Non-pigmented ciliary epithelial cell (primary cell): ENCODE measurements at regions not wholly inside any gene's neighbourhood (a gene's known extent, or its start where the extent isn't known, plus 50 kb on each side); places are given as distances from the start of the nearest gene placed in this dataset.

Source experiments
- DNase-seq: peaks from one replicate; pipeline ENCODE4 v3.0.0-alpha.2; 2010; ENCODE audit warnings: low read depth

DNA sequence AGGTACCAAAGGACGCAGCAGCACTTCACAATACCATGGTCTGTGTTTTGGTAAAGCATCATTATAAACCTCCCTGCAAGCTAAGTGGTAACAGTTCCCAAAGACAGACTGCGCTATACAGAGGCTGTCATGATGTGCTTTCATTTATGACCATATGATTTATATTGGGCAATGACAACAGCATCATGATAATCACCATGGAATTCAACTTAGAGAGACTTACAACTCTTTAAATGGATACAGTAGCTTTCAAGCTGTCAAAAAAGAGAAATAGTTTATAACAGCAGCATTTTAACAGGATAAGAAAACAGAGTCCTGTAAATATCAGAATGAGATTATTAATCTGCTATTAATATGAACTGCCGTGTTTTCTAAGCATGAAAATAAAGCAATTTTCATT, 341.7 kb downstream of the GPR37 start:
- DNase-seq: no peak

DNA sequence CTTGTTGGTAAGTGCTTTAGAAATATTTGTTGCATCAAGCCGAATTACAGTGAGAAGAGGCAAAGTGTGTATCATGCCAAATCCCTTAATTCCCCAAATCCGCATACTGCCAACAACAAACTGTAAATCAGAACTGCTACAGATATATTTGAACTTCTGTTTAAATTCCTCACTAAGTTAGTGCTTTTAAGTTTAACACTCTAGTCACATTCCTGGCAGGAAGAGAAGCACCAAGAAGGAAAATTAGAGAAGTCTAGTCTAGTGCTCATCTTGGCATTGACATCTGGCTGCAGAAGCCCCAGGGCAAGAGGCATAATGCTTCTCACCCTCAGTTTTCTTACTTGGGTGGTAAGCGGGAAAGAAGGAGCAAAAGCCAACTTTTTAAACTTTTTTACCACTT, 343.5 kb downstream of the GPR37 start:
- DNase-seq: no peak

DNA sequence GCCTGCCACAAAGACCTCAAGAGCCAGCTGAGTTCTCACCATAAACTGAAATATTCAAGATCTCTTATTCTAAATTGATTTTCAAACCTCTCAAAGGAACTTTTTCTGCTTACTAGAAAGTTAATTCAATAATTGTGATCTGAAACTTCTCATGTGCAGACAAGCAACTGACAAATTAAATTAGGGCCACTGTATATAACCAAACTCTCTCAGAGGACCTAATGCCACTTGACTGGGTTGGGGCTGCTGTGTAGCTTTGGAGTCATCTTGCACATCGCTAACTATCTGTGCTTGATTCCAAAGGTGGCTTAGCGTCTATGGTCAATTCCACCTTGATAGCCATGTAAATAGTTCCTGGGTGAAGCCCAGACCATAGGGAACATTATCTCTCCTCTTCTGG, 345.2 kb downstream of the GPR37 start:
- no peak for DNase-seq

DNA sequence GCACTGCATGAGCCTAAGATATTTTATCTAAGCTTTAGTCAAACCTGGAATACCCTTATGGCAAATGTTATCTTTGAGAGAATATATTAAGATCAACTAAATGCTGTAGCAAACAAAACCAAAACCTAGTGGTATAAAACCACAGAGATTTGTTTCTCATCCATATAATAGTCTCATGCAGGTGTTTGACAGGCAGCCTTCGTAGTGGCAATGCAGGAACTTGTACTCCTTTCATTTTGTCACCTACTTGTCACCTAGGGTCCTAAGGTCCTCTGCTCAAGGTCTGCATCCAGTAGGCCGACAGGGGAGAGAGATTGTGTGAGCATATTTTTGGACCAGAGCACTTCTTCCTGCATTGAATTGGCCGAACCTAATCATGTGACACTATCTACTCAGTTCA, 352.6 kb downstream of the GPR37 start:
- DNase-seq: no peak

DNA sequence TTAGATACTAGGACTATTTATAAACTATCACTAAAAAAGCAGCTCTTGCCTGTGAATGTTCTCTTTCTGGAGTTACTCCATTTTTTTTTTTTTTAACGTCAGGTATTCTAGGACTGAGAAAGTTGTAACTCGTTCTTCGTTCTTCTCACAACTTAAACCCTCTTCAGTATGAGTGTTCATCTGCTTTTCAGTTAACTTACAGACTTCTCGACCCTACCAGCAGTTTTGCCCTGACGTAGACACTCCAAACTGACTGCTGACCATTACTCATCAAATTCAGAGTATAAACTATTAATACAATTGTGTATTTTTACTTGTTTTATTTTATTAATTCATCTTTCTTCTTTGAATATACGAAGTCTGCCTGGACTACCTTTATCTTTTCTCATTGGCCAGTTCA, 353.1 kb downstream of the GPR37 start:
- DNase-seq: no peak

DNA sequence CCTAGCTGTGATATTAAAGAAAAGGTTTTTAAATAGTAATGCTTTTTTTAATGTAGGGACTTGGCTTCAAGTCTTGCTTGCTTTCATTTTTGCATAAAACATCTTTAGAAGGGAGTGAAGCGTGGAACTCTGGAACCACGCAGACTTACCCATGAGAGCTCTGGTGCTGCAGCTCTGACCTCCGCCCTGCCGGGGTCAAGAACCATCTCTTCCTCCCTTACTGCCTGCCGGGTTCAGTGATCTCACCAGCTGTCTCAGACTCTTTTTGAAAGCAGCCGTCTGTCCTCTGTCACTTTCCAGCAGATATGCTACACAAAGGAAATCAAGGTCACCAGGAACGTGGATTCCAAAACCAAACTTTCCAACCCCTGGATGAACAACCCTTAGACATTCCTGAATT, 353.8 kb downstream of the GPR37 start:
- DNase-seq: no peak

DNA sequence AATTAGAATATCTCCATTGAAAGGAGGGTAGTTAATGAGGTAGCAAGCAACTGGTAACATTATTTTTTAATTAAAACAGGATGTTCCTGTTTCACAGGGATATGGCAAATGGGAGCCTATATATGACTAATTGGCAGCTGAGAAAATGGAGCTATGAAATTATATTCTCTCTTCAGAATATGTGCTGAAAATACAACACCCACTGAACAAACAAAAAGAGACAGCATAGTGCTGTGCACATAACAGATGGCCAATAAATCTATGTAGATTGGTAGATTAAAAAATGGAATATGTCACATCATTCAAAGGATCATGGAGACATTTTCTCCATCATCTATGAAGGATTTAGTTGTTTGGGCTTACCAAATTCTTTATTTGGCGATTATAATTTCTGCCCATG, 362.0 kb downstream of the GPR37 start:
- DNase-seq: no peak

DNA sequence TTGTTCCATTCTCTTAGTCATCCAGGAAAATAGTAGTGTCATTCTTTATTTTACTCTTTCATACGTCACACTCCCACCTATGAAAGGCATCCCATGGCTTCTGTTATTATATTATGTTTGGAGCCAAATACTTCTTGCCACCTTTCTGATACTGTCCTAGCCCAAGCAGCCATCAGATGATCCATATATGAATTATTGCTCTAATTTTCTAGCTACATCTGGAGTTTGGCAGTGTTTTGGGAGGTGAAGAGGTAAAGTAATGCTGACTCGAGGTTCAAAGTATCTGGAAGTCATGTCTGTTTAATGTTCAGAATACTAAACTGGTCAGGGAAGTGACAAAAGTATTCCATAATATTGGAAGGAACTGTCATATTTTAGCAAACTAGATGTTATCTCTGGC, 362.5 kb downstream of the GPR37 start:
- DNase-seq: no peak

DNA sequence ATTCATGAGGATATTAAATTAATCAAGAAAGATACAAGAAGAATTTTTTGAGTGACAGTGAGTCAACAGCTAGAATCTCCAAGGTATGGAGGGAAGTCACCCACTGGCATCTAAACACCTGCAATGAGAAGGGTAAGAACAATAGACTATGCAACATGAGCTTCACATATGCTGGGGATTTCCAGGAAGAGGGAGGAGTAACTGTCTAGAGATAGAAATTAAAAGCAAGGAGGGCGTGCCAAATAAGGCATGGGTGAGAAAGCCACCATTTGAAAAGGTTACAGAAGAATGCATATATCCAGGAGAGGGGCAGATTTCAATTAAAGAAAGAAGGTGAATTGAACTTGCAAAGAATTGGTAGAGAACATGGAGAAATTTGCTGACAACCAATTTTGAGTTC, 365.7 kb downstream of the GPR37 start:
- no peak for DNase-seq

DNA sequence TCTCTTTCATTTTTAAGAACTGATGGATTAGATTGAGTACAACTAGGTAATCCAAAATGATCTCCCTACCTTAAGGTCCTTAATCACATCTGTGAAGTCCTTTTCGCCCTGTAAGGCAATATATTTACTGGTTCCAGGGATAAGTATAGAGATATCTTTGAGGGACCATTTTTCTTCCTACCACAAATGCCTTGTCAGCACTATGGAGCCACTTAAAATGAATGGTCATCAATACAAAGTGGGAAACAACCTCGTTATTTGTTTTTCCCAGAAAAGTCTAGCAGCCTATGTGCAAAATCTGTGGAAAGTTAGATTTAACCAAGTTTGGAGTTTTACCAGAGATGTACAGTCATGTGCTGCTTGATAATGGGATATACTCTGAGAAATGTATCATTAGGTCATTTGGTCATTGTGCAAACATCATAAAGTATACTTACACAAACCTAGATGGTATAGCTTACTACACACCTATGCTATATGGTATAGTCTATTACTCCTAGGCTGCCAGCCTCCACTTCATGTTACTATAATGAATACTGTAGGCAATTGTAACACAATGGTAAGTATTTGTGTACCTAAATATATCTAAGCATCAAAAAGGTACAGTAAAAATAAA, 366.2 kb upstream of the TMEM229A start:
- no peak for DNase-seq

DNA sequence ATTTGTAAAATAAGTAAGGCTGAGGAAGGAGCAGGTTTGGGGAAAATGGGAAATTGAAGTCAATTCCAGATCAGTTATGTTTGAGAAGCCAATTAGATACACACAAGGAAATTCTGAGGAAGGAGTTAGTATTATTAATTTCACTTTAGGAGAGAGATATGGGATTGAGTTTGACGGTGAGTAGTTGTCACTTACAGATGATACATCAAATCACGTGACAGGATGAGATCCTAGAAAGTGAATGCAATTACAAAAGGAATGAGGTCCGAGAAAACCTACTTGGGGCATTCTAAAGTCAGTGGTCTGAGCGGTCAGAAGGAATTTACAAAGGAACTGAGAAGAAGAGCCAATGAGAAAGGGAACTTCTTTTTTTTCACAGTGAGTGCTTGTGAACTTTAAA, 364.3 kb upstream of the TMEM229A start:
- no peak for DNase-seq

DNA sequence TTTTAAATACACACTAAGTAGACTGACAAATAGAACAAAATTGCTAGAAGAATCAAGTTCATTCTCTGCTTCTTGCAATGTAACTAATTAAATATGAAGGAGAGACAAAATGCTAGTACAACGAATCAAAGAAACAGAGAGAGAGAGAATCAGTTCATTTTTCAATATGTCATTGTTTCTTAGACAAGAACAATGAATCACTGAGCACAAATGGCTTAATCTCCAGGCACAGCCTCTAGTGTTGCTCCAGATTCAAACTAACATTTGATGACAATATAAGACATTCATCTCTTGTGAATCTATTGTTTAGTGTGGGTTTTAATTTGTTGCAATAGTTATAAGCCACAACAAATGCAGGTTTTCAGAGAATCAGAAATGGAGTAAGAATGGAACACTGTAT, 357.4 kb upstream of the TMEM229A start:
- DNase-seq: no peak

DNA sequence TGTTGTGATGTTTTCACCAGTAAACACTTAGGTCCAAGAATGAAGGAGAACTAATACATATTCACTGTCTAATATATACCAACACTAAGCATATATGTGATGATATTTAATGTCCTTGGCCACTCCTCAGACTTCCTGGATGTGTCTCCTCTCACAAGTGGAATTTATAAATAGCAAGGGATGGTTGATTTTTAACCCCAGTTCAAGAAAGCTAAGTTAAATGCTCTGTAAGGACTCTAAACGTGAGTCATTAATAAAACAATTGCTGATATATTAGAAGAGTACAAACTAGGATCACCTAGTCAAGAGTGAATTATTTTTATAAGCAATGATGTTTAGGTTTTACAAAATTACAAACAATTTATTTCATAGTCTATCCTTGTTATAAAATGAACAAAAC, 355.9 kb upstream of the TMEM229A start:
- DNase-seq: no peak

DNA sequence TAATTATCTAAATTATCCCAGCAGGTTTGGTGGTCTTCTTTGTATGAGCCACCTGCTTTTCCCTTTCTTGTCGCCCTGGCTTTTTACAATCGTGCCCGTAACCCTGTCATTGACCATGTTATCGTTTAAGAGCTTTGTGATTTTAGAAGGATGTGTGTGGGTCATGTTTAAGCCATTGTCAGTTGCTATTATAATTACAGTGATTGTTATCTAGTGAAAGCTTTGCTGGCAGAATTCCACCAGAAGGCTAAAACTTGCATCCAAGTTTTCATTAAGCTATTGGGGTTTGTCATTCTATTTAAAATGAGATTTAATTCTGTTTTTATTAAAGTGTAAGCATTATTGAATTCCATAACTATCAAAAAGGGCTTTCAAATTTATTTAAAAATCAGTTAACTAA, 354.2 kb upstream of the TMEM229A start:
- no peak for DNase-seq

DNA sequence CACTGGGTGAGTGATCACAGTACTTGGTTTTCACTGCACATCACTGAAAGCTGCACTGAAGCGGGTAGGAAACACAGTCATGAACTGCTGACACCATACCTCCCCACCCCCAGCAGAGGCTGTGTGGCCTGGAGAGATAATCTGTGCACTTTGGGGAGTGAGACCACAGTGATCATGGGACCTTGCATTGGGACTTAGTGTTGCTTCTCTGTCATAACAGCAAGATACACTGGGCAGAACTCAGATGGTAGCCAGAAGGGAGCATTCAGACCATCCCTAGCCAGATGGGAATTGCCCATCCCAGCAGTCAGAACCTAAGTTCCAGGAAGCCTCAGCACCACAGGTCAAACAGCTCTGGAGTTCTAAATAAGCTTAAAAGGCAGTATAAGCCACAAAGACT, 346.4 kb upstream of the TMEM229A start:
- no peak for DNase-seq

DNA sequence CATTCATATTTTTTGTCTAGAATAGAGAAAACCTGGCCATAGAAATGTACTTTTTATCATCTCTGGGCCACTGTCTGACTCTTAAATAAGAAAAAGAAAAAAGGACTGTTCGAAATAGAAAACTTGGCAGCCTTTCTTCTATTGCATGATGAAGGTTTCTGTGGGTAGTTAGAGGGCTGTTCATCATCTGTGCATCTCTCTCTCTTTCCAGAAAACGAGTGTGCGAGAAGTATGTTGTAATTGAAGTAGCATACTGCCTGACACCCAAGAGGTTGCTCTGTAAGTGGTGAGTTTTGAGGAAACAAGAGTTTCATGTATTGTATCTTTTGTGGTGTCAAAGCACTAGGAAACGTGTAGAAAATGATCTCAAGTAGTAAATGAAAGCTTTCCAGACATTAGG, 343.2 kb upstream of the TMEM229A start:
- no peak for DNase-seq

DNA sequence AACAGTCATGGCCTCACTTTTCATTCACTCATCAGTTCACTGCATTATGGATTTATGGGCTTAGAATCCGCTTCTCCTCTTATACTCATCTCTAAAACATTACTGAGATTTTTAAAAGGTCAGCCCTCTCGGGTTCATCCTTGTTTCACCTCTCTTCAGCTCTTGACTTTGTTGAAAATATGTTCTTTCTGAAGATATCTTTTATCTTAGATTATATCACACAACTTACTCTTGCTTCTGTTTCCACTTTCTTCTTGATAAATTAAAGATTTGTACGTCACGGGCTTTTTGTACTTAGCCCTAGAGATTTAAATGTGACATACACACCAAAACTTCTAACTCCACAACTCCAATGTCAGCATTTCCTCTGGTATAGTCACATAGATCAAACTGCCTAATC, 342.5 kb upstream of the TMEM229A start:
- DNase-seq: no peak

DNA sequence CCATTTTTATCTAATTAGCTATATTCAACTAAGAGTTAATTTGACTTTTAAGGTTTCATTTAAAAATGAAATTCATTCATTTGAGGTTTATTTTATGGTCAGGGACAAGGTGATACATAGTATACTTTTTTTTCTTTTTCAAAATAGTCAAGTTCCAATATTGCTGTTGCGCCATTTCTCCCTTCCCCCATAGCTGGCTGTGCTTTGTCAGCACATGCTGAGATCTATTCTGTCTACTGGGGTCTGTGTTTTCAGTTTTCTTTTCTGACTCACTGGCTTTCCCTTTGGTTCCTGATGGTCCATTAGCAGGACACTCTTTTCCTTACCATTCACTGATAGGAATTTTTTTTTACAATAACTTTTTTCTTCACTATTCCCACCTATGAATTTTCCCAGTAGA, 336.4 kb upstream of the TMEM229A start:
- DNase-seq: no peak

DNA sequence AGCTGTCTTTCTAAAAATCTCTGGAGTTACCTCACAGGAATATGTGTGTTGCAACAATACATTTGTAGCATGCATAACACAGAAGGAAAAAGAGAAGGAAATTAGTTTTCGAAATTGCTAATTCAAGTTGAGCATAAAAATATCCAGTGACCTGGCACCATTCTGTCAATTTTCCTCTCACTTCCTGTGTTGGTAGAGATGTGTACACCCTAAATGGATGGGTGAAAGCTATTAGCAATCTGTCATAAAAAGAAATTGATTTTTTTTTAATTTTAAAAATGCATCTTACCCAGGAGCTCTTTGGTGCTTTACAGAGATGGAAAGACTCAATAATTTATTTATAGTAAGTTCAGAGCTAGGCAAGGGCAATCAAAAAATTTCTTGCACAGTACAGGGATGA, 333.3 kb upstream of the TMEM229A start:
- no peak for DNase-seq

DNA sequence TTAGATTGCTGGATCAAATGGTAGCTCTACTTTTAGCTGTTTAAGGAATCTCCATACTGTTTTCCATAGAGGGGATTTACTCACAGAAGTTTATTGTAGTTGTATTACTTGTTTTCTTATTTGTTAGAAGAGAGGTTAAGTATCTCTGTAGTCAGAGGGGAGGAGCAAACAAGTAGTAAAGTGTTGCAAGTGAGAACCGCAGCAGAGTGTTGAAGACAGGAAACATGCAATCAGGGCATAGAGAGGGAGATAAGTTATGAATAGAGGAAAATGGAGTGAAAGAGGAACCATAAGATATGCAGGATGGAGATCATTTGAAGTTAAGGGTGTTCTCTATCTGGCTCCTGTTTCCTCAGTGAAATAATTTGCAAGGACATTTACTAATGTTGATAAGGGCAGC, 331.4 kb upstream of the TMEM229A start:
- no peak for DNase-seq

DNA sequence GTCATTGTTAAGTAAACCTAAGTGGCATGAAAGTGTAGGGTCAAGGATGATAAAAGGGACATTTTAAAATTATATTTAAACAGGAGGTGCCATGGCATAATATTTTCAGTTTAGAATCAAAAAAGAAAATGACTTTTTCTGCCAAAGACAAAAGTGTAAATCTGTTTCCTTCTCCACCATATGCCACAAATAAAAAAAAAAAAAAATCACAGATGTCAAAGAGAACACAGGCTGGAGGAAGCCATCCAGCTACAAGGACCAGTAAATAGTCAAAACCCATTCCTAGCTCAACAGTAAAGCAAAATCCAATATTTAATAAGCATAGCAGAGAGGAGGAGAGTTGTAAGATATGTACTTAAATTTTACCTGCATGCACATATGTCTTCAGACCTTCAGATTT, 321.3 kb upstream of the TMEM229A start:
- no peak for DNase-seq

DNA sequence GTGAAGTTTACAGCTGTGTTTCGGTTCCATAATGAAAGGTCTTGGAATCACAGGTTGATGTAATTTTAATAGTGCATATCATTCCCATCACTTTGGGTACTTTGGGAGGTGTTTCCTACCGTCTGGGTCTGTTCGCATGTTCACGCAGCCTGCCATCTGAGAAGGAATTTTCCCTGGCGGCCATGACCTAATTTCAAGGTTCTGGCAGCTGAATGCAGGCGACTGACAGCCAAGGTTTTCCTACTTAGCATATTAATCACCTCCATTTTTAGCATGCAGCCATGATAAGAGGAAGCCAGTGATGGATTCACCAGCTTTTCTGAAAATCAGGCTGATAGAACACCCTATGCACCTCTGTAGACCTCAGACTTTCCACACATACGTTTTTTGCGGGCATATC, 319.1 kb upstream of the TMEM229A start:
- DNase-seq: no peak

DNA sequence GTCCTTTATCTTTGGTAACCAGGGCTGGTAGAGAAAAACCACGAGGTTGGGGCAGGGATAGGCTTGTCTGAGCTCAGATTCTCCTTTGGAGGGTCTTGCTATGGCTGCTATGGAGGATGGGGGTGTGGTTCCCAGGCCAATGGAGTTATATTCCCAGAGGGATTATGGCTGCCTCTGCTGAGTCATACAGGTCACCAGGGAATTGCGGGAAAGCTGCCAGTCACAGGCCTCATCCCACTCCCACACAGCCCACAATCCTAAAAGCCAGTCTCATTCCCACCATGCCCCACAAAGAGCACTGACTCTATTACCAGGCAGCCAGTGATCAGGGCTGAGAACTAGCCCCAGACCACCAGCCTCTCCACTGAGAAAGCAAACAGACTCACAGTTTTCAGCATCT, 316.6 kb upstream of the TMEM229A start:
- no peak for DNase-seq

DNA sequence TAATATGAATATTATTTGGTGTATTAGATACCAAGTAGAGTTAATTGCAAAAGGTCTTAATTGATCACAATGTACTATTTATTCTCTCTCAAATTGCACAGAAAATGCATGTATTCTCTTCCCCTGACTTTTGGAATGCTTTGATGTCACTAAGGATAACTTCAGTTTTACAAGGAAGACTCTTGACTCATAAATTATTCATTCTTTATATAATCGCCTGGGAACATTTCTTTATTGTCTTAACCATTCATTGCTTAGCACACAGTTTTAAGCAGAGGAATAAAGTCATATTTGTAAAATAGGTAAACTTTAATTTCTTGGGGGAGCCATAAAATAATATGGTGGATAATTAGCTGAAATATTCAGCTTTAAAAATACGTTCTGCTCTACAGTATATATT, 306.0 kb upstream of the TMEM229A start:
- DNase-seq: no peak
